Common myeloid progenitor, CD34-positive (primary cell): ENCODE measurements at regions not wholly inside any gene's neighbourhood (a gene's known extent, or its start where the extent isn't known, plus 50 kb on each side); places are given as distances from the start of the nearest gene placed in this dataset.

Source experiments
- CTCF ChIA-PET: fragments of 350-600 bp; sonication (Branson Sonifier 250); formaldehyde crosslinking; loops from one replicate; lab custom pipeline; 2021; ENCODE audit warnings: antibody characterized with exemption; lab: Charles Lee
- POLR2A ChIA-PET: fragments of 350-600 bp; sonication (Branson Sonifier 250); formaldehyde crosslinking; loops from one replicate; lab custom pipeline; 2021; ENCODE audit warnings: antibody characterized with exemption; lab: Charles Lee
- DNase-seq, 3 donors: peaks; one replicate each; pipeline versions ENCODE4 v3.0.0 to v3.0.0-alpha.2; 2013
- H3K27ac ChIP-seq, 2 experiments: 1 replicate in 1 of 2; 2 replicates in 1 of 2; pipeline ENCODE4 v1.7.0; 2013; ENCODE audit warnings: inconsistent platforms in 2 of 2, low read length in 2 of 2, mild to moderate bottlenecking in 2 of 2, low read depth in 1 of 2, moderate library complexity in 1 of 2; ENCODE audit not compliant: severe bottlenecking in 2 of 2, insufficient read depth in 1 of 2, poor library complexity in 1 of 2
- H3K27me3 ChIP-seq, 5 experiments: replicated peaks in 2 of 5; 1 replicate in 3 of 5; 2 replicates in 2 of 5; pipeline versions ENCODE4 v1.6.1 to v1.7.0; 2013; ENCODE audit warnings: low read length in 4 of 5, mild to moderate bottlenecking in 2 of 5, moderate library complexity in 2 of 5, inconsistent platforms in 1 of 5; ENCODE audit not compliant: insufficient read depth in 5 of 5, control insufficient read depth in 4 of 5
- H3K36me3 ChIP-seq, 4 experiments: 1 replicate in 2 of 4; 2 replicates in 2 of 4; pipeline versions ENCODE4 v1.6.1 to v1.7.0; 2013; ENCODE audit warnings: low read length in 3 of 4, control low read depth in 1 of 4, mild to moderate bottlenecking in 1 of 4; ENCODE audit not compliant: control insufficient read depth in 4 of 4, insufficient read depth in 4 of 4
- H3K4me1 ChIP-seq, 4 experiments: 1 replicate in 3 of 4; 2 replicates in 1 of 4; pipeline versions ENCODE4 v1.6.1 to v1.7.1; 2013; ENCODE audit warnings: low read length in 3 of 4, mild to moderate bottlenecking in 3 of 4, control low read depth in 1 of 4, inconsistent platforms in 1 of 4, moderate library complexity in 1 of 4; ENCODE audit not compliant: control insufficient read depth in 4 of 4, insufficient read depth in 4 of 4; ENCODE audit errors: control extremely low read depth in 1 of 4
- H3K4me3 ChIP-seq, 7 experiments: 1 replicate in 4 of 7; 2 replicates in 3 of 7; pipeline versions ENCODE4 v1.5.1 to v1.7.0; 2013; ENCODE audit warnings: mild to moderate bottlenecking in 7 of 7, low read length in 6 of 7, moderate library complexity in 6 of 7, inconsistent platforms in 2 of 7, low read depth in 2 of 7, control low read depth in 1 of 7; ENCODE audit not compliant: insufficient read depth in 4 of 7, control insufficient read depth in 1 of 7; ENCODE audit errors: extremely low read depth in 1 of 7
- H3K9me3 ChIP-seq, 5 experiments: 1 replicate in 4 of 5; 2 replicates in 1 of 5; pipeline versions ENCODE4 v1.6.1 to v1.7.1; 2013; ENCODE audit warnings: low read length in 4 of 5, mild to moderate bottlenecking in 2 of 5, inconsistent platforms in 1 of 5, low read depth in 1 of 5, moderate library complexity in 1 of 5; ENCODE audit not compliant: control insufficient read depth in 4 of 5, insufficient read depth in 2 of 5; ENCODE audit errors: control extremely low read depth in 1 of 5
- WGBS: methylation state at CpG from one replicate; pipeline ENCODE4 v1.1.5; 2013; ENCODE audit not compliant: insufficient coverage; 5-methylcytosine and 5-hydroxymethylcytosine counted together

DNA sequence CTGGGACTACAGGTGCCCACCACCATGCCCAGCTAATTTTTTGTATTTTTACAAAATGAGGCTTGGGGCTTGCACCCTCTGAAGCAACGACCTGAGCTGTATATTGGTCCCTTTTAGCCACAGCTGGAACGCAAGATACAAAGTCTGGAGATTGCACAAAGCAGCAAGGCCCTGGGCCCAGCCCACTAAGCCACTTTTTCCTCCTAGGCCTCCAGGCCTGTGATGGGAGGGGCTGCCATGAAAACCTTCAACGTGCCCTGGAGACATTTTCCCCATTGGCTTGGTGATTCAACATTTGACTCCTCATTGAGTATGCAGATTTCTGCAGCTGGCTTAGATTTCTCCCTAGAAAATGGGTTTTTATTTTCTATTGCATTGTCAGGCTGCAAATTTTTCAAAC, 69.2 kb downstream of the CYB561 start:
- DNase-seq: no peak
- Histone ChIP-seq H3K4me3 (no peak overlapping the region), H3K27ac (no peak overlapping the region), H3K36me3 (no peaks in the 10 kb centered on the region), H3K9me3 (peaks cover 0 to 9% (median 0%) of the 10 kb centered on the region in 5 experiments), H3K27me3 (no peaks in the 10 kb centered on the region), H3K4me1 (peaks cover 0 to 31% (median 11%) of the 10 kb centered on the region in 4 experiments)
- CTCF ChIA-PET: no interaction called here
- POLR2A ChIA-PET: no interaction called here
- 94% methylated on average over 3 of the region's 3 CpGs for WGBS

DNA sequence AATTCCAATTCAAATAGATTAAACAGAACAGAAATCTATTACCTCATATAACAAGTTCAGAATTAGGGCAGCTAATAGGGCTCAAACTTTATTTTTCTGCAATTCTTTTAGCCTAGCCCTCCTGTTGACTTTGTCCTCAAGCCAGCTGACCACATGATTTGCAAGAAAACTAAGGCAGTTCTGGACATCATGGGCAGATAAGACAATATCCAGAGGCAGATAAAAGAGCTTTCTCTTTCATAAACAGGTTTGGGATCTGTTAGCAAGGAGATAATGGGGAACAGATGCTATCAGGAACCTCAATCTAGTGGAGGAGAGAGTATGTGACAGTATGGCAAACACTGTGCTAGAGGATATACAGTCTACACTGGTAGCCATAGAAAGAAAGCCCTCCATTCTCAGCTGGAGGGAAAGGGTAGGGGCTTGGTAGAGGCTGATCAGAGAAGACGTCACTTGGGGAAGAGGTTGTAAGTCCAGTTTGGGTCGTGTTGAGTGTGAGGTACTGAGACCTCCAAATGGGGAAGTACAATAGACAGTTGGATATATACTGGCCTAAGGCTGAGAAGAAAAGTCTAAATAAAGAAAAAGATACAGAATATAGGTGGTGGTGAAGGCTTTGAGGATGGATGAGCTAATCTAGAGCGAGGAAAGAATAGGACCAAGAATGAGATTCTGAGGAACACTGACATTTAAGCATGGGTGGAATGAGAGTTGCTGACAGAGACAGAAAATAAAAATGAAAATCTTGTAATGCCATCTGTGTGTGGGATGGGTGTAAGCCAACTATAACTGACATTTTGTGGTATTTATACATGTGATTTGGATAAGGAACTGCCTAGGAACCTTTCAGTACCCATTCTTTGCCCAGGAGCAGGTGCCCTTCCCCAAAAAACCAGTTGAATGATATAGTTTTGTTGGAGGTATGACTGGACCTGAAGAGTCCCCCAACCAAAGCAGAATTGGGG, 67.4 kb downstream of the CYB561 start:
- ChIA-PET POLR2A (no interaction called here), CTCF (interaction anchor here (1.1 kb wide), 1 partner anchor 13 kb away, joined by 4 read pairs; no protein-coding TSS in a partner anchor)
- Histone ChIP-seq H3K27ac (peak overlapping the region in 1 of 2 experiments; percentile 2), H3K4me3 (no peak overlapping the region), H3K9me3 (peaks cover 0 to 9% (median 0%) of the 10 kb centered on the region in 5 experiments), H3K4me1 (peaks cover 0 to 31% (median 11%) of the 10 kb centered on the region in 4 experiments), H3K36me3 (no peaks in the 10 kb centered on the region), H3K27me3 (no peaks in the 10 kb centered on the region)
- WGBS: 30% methylated on average over 3 of the region's 3 CpGs
- DNase-seq: peak; percentile 30 to 86 (median 72)

- no peaks in the 10 kb centered on the region for H3K27me3 ChIP-seq
- ChIA-PET CTCF (no interaction called here), POLR2A (no interaction called here)
- peaks cover 0 to 9% (median 0%) of the 10 kb centered on the region in 5 experiments for H3K9me3 ChIP-seq
- H3K27ac ChIP-seq: no peak overlapping the region
- H3K4me3 ChIP-seq: no peak overlapping the region
- no peak for DNase-seq
- peaks cover 0 to 31% (median 11%) of the 10 kb centered on the region in 4 experiments for H3K4me1 ChIP-seq
- no CpG with 5 or more reads among the region's 5 CpGs for WGBS
- no peaks in the 10 kb centered on the region for H3K36me3 ChIP-seq
Observed at GRCh38 chr17:63379636-63380035, 66.5 kb downstream of the CYB561 start.

DNA sequence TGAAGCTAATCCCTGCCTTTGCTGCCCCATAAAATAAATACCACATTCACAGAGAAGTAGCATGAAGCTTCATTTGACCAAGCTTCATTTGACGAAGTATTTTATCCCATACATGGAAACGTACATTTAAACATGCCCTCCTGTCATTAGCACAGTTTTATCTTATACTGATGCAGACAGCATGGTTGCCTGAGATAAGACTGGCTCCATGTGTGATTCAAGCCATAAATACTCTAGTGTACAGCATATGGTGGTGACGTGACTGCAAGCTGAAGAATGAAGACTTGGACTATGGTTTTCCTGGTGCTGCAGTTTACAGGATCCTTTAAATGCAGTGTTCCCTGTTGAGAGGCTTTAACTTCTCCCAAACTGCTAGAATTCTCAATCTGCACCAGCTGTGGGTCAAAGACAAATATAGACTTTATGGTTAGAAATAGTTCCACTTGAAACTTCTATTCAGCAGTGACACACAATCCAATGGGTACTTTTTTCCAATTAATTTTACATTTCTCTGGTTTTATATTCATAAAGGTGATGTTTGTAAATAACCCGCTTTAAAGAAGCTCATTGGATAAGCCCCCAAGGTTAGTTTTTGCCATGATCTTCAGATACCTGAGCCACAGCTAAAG, 64.9 kb downstream of the CYB561 start:
- H3K27ac ChIP-seq: no peak overlapping the region
- no peaks in the 10 kb centered on the region for H3K27me3 ChIP-seq
- peak; percentile 30 to 83 (median 56) for DNase-seq
- CTCF ChIA-PET: interaction anchor here (0.7 to 1.2 kb wide), 4 partner anchors 10 to 394 kb away, joined by 3 to 4 read pairs (median 3); no protein-coding TSS in a partner anchor
- H3K36me3 ChIP-seq: no peaks in the 10 kb centered on the region
- 60% methylated on average over 1 of the region's 4 CpGs for WGBS
- no peak overlapping the region for H3K4me3 ChIP-seq
- POLR2A ChIA-PET: no interaction called here
- peaks cover 0 to 31% (median 11%) of the 10 kb centered on the region in 4 experiments for H3K4me1 ChIP-seq
- peaks cover 0 to 9% (median 0%) of the 10 kb centered on the region in 5 experiments for H3K9me3 ChIP-seq

- no peak overlapping the region for H3K4me3 ChIP-seq
- H3K4me1 ChIP-seq: peaks cover 0 to 31% (median 11%) of the 10 kb centered on the region in 4 experiments
- POLR2A ChIA-PET: no interaction called here
- peaks cover 0 to 6% (median 0%) of the 10 kb centered on the region in 5 experiments for H3K9me3 ChIP-seq
- H3K27ac ChIP-seq: no peak overlapping the region
- no peak for DNase-seq
- CTCF ChIA-PET: interaction anchor here (1.2 kb wide), 1 partner anchor 395 kb away, joined by 3 read pairs; no protein-coding TSS in a partner anchor
- H3K27me3 ChIP-seq: no peaks in the 10 kb centered on the region
- no peaks in the 10 kb centered on the region for H3K36me3 ChIP-seq
- WGBS: 91% methylated on average over 2 of the region's 2 CpGs
Observed at GRCh38 chr17:63382136-63382535, 64.0 kb downstream of the CYB561 start.
